ENCODE measurements at regions not wholly inside any gene's neighbourhood (a gene's known extent, or its start where the extent isn't known, plus 50 kb on each side); places are given as distances from the start of the nearest gene placed in this dataset.

GRCh38 chr2:120969613-120970355 lies 234.1 kb downstream of the GLI2 start:
- Histone ChIP-seq H3K4me3 (ENCODE audit: extremely low read depth, insufficient read depth, low read length, poor library complexity, severe bottlenecking) (no peak overlapping the region), H3K36me3 (ENCODE audit: control insufficient read depth, insufficient read depth, low read length) (peaks cover 80% of the 10 kb centered on the region), H3K27ac (ENCODE audit: low read depth, low read length, severe bottlenecking) (no peak overlapping the region), H3K9me3 (ENCODE audit: control insufficient read depth, low read length) (no peaks in the 10 kb centered on the region), H3K4me1 (ENCODE audit: control insufficient read depth, insufficient read depth, low read length, poor library complexity, severe bottlenecking) (no peaks in the 10 kb centered on the region)
- WGBS, 2 experiments (ENCODE audit: insufficient coverage in 2 of 2), result 81 to 88% methylated on average over 11 to 13 of the region's 14 CpGs

GRCh38 chr2:120971866-120972265 lies 236.2 kb downstream of the GLI2 start:
- Histone ChIP-seq H3K27ac (ENCODE audit: low read depth, low read length, severe bottlenecking) (no peak overlapping the region), H3K9me3 (ENCODE audit: control insufficient read depth, low read length) (no peaks in the 10 kb centered on the region), H3K4me1 (ENCODE audit: control insufficient read depth, insufficient read depth, low read length, poor library complexity, severe bottlenecking) (no peaks in the 10 kb centered on the region), H3K4me3 (ENCODE audit: extremely low read depth, insufficient read depth, low read length, poor library complexity, severe bottlenecking) (no peak overlapping the region), H3K36me3 (ENCODE audit: control insufficient read depth, insufficient read depth, low read length) (peaks cover 87% of the 10 kb centered on the region)
- 98% methylated on average over 11 to 12 of the region's 12 CpGs for WGBS, 2 experiments (ENCODE audit: insufficient coverage in 2 of 2)

GRCh38 chr2:120972286-120972685 lies 236.6 kb downstream of the GLI2 start:
- Histone ChIP-seq H3K4me1 (ENCODE audit: control insufficient read depth, insufficient read depth, low read length, poor library complexity, severe bottlenecking) (no peaks in the 10 kb centered on the region), H3K9me3 (ENCODE audit: control insufficient read depth, low read length) (no peaks in the 10 kb centered on the region), H3K36me3 (ENCODE audit: control insufficient read depth, insufficient read depth, low read length) (peaks cover 91% of the 10 kb centered on the region), H3K27ac (ENCODE audit: low read depth, low read length, severe bottlenecking) (no peak overlapping the region), H3K4me3 (ENCODE audit: extremely low read depth, insufficient read depth, low read length, poor library complexity, severe bottlenecking) (no peak overlapping the region)
- WGBS, 2 experiments (ENCODE audit: insufficient coverage in 2 of 2), result 96% methylated on average over 5 of the region's 6 CpGs

- Histone ChIP-seq H3K4me3 (ENCODE audit: extremely low read depth, insufficient read depth, low read length, poor library complexity, severe bottlenecking) (no peak overlapping the region), H3K4me1 (ENCODE audit: control insufficient read depth, insufficient read depth, low read length, poor library complexity, severe bottlenecking) (no peaks in the 10 kb centered on the region), H3K9me3 (ENCODE audit: control insufficient read depth, low read length) (no peaks in the 10 kb centered on the region), H3K27ac (ENCODE audit: low read depth, low read length, severe bottlenecking) (no peak overlapping the region), H3K36me3 (ENCODE audit: control insufficient read depth, insufficient read depth, low read length) (peaks cover 96% of the 10 kb centered on the region)
- WGBS, 2 experiments (ENCODE audit: insufficient coverage in 2 of 2), result 93 to 97% methylated on average over 11 to 16 of the region's 17 CpGs
Measured at GRCh38 chr2:120973196-120973595, 237.5 kb downstream of the GLI2 start.

GRCh38 chr2:120974950-120975349 lies 239.3 kb downstream of the GLI2 start:
- H3K27ac ChIP-seq (ENCODE audit: low read depth, low read length, severe bottlenecking), result no peak overlapping the region
- peaks cover 95% of the 10 kb centered on the region for H3K36me3 ChIP-seq (ENCODE audit: control insufficient read depth, insufficient read depth, low read length)
- WGBS, 2 experiments (ENCODE audit: insufficient coverage in 2 of 2), result 84 to 100% methylated on average over 4 of the region's 4 CpGs
- H3K4me1 ChIP-seq (ENCODE audit: control insufficient read depth, insufficient read depth, low read length, poor library complexity, severe bottlenecking), result no peaks in the 10 kb centered on the region
- no peak overlapping the region for H3K4me3 ChIP-seq (ENCODE audit: extremely low read depth, insufficient read depth, low read length, poor library complexity, severe bottlenecking)
- H3K9me3 ChIP-seq (ENCODE audit: control insufficient read depth, low read length), result no peaks in the 10 kb centered on the region

- H3K36me3 ChIP-seq (ENCODE audit: control insufficient read depth, insufficient read depth, low read length), result peaks cover 88% of the 10 kb centered on the region
- no peak overlapping the region for H3K4me3 ChIP-seq (ENCODE audit: extremely low read depth, insufficient read depth, low read length, poor library complexity, severe bottlenecking)
- no peaks in the 10 kb centered on the region for H3K4me1 ChIP-seq (ENCODE audit: control insufficient read depth, insufficient read depth, low read length, poor library complexity, severe bottlenecking)
- no peak overlapping the region for H3K27ac ChIP-seq (ENCODE audit: low read depth, low read length, severe bottlenecking)
- H3K9me3 ChIP-seq (ENCODE audit: control insufficient read depth, low read length), result no peaks in the 10 kb centered on the region
- 88 to 96% methylated on average over 11 to 12 of the region's 12 CpGs for WGBS, 2 experiments (ENCODE audit: insufficient coverage in 2 of 2)
Measured at GRCh38 chr2:120976501-120977307, 241.0 kb downstream of the GLI2 start.

- no peak overlapping the region for H3K27ac ChIP-seq (ENCODE audit: low read depth, low read length, severe bottlenecking)
- H3K9me3 ChIP-seq (ENCODE audit: control insufficient read depth, low read length), result no peaks in the 10 kb centered on the region
- WGBS, 2 experiments (ENCODE audit: insufficient coverage in 2 of 2), result 94 to 96% methylated on average over 23 of the region's 25 CpGs
- peaks cover 87% of the 10 kb centered on the region for H3K36me3 ChIP-seq (ENCODE audit: control insufficient read depth, insufficient read depth, low read length)
- no peak overlapping the region for H3K4me3 ChIP-seq (ENCODE audit: extremely low read depth, insufficient read depth, low read length, poor library complexity, severe bottlenecking)
- H3K4me1 ChIP-seq (ENCODE audit: control insufficient read depth, insufficient read depth, low read length, poor library complexity, severe bottlenecking), result no peaks in the 10 kb centered on the region
Measured at GRCh38 chr2:120977582-120978358, 242.1 kb downstream of the GLI2 start.

- 92 to 95% methylated on average over 19 of the region's 20 CpGs for WGBS, 2 experiments (ENCODE audit: insufficient coverage in 2 of 2)
- H3K27ac ChIP-seq (ENCODE audit: low read depth, low read length, severe bottlenecking), result no peak overlapping the region
- H3K4me1 ChIP-seq (ENCODE audit: control insufficient read depth, insufficient read depth, low read length, poor library complexity, severe bottlenecking), result no peaks in the 10 kb centered on the region
- H3K9me3 ChIP-seq (ENCODE audit: control insufficient read depth, low read length), result no peaks in the 10 kb centered on the region
- peaks cover 88% of the 10 kb centered on the region for H3K36me3 ChIP-seq (ENCODE audit: control insufficient read depth, insufficient read depth, low read length)
- H3K4me3 ChIP-seq (ENCODE audit: extremely low read depth, insufficient read depth, low read length, poor library complexity, severe bottlenecking), result no peak overlapping the region
Measured at GRCh38 chr2:120978359-120979050, 242.8 kb downstream of the GLI2 start.

GRCh38 chr2:120979398-120979797 lies 243.7 kb downstream of the GLI2 start:
- Histone ChIP-seq H3K4me1 (ENCODE audit: control insufficient read depth, insufficient read depth, low read length, poor library complexity, severe bottlenecking) (no peaks in the 10 kb centered on the region), H3K4me3 (ENCODE audit: extremely low read depth, insufficient read depth, low read length, poor library complexity, severe bottlenecking) (no peak overlapping the region), H3K27ac (ENCODE audit: low read depth, low read length, severe bottlenecking) (no peak overlapping the region), H3K36me3 (ENCODE audit: control insufficient read depth, insufficient read depth, low read length) (peaks cover 88% of the 10 kb centered on the region), H3K9me3 (ENCODE audit: control insufficient read depth, low read length) (no peaks in the 10 kb centered on the region)
- 83 to 100% methylated on average over 1 to 2 of the region's 2 CpGs for WGBS, 2 experiments (ENCODE audit: insufficient coverage in 2 of 2)

- Histone ChIP-seq H3K27ac (ENCODE audit: low read depth, low read length, severe bottlenecking) (no peak overlapping the region), H3K9me3 (ENCODE audit: control insufficient read depth, low read length) (no peaks in the 10 kb centered on the region), H3K36me3 (ENCODE audit: control insufficient read depth, insufficient read depth, low read length) (peaks cover 88% of the 10 kb centered on the region), H3K4me1 (ENCODE audit: control insufficient read depth, insufficient read depth, low read length, poor library complexity, severe bottlenecking) (no peaks in the 10 kb centered on the region), H3K4me3 (ENCODE audit: extremely low read depth, insufficient read depth, low read length, poor library complexity, severe bottlenecking) (no peak overlapping the region)
- WGBS, 2 experiments (ENCODE audit: insufficient coverage in 2 of 2), result 90 to 96% methylated on average over 3 to 5 of the region's 8 CpGs
Measured at GRCh38 chr2:120979921-120980320, 244.3 kb downstream of the GLI2 start.
